NCI-H524 treated with DMSO at 0.1 percent for 48 hours (cell line): ENCODE measurements at regions not wholly inside any gene's neighbourhood (a gene's known extent, or its start where the extent isn't known, plus 50 kb on each side); places are given as distances from the start of the nearest gene placed in this dataset.

ENCODE experiments used
- DNase-seq: peaks from one replicate; lab custom pipeline; 2025; lab: John Stamatoyannopoulos, UW

DNA sequence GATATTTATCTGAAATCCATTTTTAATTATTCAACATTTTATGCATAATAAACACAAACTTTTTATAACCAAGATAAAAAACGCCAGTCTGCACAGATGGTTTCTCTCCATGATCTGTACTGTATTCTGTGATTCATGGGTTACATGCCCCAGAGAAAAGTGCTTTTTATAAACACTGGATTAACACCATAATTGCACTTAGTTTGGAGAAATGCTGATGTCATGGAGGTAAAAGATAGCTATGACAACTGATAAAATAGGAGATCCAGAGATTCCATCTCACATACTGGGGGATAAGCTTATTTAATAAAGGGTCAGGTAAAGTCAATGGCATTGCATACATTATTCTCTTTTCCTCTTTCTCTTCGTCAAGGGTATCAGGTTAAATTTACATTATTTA, 1460.4 kb upstream of the ALCAM start:
- DNase-seq: no peak

DNA sequence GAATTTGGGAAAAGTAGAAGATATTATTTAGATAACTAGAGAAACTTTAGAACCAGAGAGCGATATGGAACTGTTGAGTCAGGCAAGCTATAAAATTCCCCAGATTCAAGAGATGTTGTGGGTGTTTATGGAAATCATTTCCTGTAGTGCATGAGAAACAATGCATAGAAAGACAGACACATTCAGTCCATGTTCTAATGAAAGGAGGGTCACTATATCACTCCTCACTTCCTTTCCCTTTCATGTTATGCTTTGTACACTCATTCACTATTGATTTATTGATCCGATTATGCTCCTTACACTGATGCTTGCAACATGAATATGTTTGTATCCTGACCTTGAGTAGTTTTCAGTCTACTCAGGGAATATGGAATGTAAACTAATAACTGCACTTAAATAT, 1459.9 kb upstream of the ALCAM start:
- DNase-seq: no peak

DNA sequence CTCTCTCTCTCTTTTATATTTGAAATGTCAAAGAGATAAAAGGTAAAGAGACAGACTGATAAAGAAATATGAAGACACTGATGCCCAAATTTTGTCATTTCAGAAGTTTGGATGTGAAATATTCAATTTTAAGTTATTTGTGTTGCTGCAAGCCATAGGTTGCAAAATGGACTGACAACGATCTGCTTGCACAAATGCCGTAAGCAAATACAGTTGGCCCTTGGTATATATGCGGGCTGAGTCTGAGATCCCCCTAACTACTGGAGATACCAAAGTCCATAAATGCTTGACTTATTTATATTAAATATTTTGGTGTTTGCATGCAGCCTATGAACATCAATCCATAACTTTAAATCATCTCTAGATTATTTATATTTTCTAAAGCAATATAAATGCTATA, 1459.1 kb upstream of the ALCAM start:
- no peak for DNase-seq

- no peak for DNase-seq
These were observed 1457.3 kb upstream of the ALCAM start for GRCh38 chr3:103909395-103909794.

DNA sequence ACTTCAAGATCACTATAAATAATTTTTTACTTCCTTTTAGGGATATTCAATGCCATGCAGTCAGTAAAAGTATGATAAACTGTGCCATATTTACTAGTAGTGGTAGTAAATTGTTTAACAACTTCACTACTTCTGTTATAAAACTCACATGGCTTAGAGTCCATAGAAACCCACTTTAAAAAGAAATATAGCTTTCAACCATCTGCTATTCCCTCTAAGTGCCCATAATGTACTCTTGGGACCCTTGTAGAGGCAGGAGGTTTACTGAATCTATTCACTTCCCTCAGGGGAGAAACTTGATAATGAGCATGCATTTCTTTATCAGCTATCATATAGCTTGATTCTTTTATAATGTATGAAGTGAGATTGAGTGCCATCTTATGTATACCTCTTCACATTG, 1448.4 kb upstream of the ALCAM start:
- DNase-seq: peak; percentile 98

DNA sequence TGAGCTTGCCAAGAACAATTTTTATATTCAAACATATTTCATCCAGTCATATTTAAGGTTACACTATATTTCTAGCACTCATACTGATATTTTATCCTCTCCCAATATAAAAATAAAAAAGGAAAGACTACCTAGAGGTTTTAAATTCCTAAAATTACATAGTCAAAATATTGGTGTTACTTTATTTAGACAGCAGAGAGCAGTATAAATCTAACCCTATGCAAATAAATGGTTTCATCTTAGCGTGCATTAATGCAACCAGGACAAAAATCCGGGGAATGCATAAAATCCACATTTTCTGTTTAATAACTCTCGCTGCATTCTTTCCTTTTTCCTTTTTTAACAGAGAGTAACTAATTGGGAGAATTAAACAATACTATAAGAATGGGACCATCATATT, 1447.4 kb upstream of the ALCAM start:
- no peak for DNase-seq

- no peak for DNase-seq
These were observed 1442.8 kb upstream of the ALCAM start for GRCh38 chr3:103923907-103924306.

DNA sequence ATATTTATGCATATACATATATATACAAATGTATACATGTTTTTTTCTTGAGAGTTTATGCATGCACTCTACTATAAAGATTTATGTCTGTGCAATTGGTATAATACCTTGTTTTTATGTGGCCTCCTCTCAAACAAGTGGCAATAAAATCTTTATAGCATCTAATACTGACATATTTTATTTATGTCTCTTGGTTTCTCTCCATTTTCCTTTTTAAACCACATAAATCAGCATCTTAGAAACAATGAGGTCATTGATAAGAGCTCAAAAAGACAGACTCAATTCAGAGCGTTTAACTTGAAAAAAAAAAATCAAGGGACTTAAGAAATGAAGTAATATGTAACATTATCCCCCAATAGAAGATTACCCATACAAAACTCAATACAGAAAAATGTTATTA, 1442.2 kb upstream of the ALCAM start:
- no peak for DNase-seq

GRCh38 chr3:103926936-103927335, 1439.8 kb upstream of the ALCAM start:
- DNase-seq: no peak

DNA sequence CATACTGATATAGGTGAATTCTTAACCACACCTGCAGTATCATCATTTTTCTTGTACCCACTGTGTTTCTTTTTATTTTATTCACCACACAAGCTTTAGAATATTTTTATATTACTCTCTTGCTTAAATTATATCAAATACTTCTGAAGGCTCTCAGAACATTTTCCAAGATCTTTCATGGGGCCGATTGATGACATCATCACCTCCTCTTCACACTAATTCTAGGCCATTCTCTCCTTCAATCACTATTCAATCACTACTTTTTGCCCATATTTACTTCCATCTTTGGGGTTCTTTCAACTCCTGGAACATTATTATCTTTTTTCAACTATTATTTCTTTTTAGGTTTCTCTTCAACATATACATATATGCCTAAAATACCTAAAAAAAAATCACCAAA, 1438.8 kb upstream of the ALCAM start:
- no peak for DNase-seq

DNA sequence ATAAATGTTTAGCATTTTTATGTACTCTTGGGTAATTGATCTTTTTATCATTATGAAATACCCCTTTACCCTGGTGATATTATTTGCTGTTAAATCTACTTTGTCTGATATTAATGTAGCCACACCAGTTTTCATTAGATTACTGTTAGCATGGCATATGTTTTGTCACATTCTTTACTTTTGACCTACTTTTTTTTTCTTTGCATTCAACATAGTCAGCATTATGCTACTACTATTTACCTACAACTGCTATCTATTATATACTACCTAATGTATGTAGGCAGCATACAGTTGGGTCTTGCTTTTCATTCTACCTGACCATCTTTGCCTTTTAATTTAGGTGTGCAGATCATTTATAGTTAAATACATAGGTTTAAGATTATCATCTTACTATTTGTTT, 1429.6 kb upstream of the ALCAM start:
- no peak for DNase-seq

GRCh38 chr3:103947062-103947461, 1419.6 kb upstream of the ALCAM start:
- no peak for DNase-seq

GRCh38 chr3:103949693-103950092, 1417.0 kb upstream of the ALCAM start:
- DNase-seq: no peak

DNA sequence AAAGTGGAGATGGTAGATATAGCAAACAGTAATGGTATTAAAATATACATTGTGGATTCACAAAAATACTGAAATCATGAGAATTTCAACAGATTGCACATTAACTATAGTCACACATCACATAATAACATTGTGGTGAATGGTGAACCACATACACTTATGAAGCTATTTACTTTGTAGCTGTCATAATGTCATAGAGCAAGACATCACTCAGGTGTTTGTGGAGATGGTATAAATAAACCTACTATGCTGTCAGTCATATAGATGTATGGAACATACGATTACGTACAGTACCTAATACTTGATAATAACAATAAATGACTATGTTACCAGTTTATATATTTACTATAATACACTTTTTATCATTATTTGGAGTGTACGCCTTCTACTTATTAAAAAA, 1416.0 kb upstream of the ALCAM start:
- no peak for DNase-seq

DNA sequence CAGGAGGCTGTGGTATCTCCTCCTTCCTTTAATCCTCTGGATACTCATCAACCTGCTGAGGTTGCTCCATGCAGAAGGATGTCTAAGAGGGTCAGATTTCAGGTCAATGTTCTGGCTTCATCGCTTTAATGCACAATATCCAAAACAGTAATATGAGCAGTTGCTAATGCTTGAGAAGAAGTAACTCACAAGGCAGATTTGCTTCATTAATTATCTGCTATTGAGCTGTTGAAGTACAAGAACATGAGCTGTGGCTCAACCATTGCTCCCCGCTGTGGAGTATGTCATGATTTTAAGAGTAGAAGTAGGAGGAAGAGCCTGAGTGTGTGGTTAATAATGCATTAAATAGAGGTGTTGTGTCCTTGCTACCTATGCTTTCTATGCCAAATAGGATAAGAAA, 1412.9 kb upstream of the ALCAM start:
- peak; percentile 25 for DNase-seq

DNA sequence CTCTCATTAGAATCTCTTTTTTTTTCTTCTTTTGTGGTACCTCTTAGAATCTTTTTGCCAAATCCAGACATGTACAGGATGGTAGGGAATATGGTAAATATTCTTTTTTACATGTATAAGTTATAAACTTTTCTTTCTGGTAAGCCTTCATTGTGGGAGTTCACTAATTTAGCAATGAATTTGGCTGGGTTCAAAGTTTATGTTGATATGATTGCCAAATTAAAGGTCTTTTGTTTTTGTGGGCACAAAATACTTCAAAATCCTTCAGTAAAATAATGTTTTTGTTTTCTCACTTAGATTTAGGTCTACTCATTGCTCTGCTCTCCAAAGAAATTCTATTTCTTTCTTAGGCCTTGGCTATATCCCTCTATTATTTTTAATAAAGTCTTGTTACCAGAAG, 1405.9 kb upstream of the ALCAM start:
- DNase-seq: no peak

DNA sequence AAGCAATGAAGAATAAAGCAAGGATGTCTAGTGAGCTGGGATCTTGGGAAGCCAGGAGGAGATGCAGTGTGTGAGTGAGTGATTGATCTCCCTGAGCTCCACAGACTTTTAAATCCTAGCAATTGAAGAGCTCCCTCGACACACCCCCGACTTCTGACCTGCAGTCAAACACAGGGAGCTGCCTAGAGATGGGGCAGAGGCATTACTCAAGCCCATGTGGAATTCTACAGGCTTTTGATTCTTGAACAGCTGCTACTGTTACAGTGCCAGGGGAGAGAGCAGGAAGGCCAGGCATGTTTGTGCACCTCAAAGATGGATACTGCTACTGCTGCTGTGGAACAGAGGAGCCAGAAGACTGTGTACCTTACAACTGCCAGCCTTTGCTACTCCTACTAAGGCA, 1403.1 kb upstream of the ALCAM start:
- no peak for DNase-seq

- no peak for DNase-seq
These were observed 1400.9 kb upstream of the ALCAM start for GRCh38 chr3:103965764-103966163.

DNA sequence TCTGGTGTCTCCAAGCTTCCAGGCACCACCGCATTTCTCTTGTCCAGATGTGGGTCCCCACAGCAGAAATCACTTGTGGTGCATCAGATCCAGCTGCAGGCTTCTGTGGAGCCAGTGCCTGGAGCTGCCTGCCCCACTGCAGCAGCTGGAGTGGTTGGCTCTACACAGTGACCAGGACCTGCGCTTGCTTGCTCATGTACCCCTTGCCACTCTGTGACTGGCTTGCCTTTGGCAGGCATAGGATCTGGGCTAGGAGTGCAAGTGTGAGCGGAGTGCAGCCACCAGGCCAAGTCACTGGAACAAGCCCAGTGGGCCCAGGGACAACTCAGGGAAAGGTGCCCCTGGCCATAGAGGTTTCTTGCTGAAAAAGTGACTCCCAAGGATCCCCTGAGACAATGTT, 1400.0 kb upstream of the ALCAM start:
- DNase-seq: no peak

DNA sequence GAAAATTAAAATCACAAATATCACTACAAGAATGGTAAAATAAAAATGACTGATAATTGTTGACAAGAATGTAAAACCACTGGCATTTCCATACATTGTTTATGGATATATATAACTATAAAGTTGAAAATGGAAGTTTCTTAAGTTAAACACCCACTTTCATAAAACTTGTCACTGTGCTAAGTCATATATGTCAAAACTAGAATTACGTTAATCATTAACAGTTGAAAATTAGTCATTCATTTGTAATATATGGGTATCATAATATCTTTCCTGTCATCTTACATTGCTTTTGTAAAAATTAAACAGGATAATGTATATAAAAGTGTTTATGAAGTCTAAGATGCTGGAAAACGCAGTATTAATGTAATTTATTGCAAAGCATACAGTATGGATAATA, 1398.6 kb upstream of the ALCAM start:
- no peak for DNase-seq

DNA sequence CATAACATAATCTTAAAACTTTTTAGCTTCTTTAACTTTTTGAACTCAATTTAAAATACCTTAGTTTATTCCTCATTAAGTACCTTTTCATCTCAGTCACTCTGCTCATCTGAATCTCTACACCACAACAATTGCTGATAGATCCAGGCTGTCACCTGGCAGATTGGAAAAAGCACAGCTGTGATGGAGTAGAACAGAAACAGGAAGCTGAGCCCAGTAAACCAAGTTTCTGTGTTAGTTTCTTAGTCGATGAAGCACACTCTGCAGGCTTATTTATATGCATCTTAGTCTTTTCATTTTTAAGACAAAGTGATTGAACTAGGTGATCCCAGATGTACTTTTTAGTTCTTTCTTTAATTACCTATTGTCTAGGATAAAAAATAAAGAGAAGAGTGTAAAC, 1398.0 kb upstream of the ALCAM start:
- DNase-seq: no peak

DNA sequence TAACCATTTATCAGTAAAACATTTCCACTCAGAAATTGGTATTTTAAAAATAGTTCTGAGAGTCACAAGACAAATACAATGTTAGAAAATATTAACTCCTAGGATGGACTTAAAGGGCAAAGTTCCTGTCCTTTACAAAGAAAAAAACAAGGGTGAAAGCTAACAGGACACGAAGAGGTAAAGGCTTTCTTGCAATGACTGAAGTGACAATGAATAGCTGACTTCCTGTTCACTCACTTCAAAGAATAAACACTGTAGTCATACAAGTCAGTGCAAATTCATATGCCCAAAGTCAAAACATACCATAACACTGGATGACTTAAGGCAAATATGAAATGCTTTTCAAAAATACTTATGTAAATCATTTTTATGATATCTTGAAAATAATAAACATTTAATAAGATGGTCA, 1389.8 kb upstream of the ALCAM start:
- DNase-seq: no peak

GRCh38 chr3:103977417-103977816, 1389.3 kb upstream of the ALCAM start:
- no peak for DNase-seq

- no peak for DNase-seq
These were observed 1375.1 kb upstream of the ALCAM start for GRCh38 chr3:103991461-103992115.

GRCh38 chr3:103992469-103992868, 1374.2 kb upstream of the ALCAM start:
- DNase-seq: no peak
